Activated T-helper 2 cell treated with anti-CD3 and anti-CD28 coated beads, Interferon-gamma antibody, Interleukin-2, Interleukin-4, amounts not matched to agents 10 μg/mL and 5 μg/mL and 100 μg/mL, durations not matched to agents 14 hours and 24 hours and 36 hours (primary cell): ENCODE measurements at regions not wholly inside any gene's neighbourhood (a gene's known extent, or its start where the extent isn't known, plus 50 kb on each side); places are given as distances from the start of the nearest gene placed in this dataset.

Experiments
- DNase-seq: peaks from one replicate; pipeline ENCODE4 v3.0.0; 2021; ENCODE audit warnings: low spot score
- H3K27ac Mint-ChIP-seq: one replicate; pipeline ENCODE4 v1.8.0; 2021; ENCODE audit warnings: mixed read lengths
- H3K27me3 Mint-ChIP-seq: one replicate; pipeline ENCODE4 v1.8.0; 2021; ENCODE audit warnings: low read depth, mixed read lengths
- H3K36me3 Mint-ChIP-seq: one replicate; pipeline ENCODE4 v1.8.0; 2021; ENCODE audit warnings: low read depth, mixed read lengths
- H3K4me1 Mint-ChIP-seq: one replicate; pipeline ENCODE4 v1.8.0; 2021; ENCODE audit warnings: low read depth, mixed read lengths
- H3K4me3 Mint-ChIP-seq: one replicate; pipeline ENCODE4 v1.8.0; 2021; ENCODE audit warnings: low read depth, mild to moderate bottlenecking, moderate library complexity, mixed read lengths
- H3K9me3 Mint-ChIP-seq: one replicate; pipeline ENCODE4 v1.8.0; 2021; ENCODE audit warnings: mixed read lengths
- intact Hi-C: fragments of 100-400 bp; cut with micrococcal nuclease; formaldehyde crosslinking; loops from one replicate; pipeline ENCODE4 v1.15.1; 2023

DNA sequence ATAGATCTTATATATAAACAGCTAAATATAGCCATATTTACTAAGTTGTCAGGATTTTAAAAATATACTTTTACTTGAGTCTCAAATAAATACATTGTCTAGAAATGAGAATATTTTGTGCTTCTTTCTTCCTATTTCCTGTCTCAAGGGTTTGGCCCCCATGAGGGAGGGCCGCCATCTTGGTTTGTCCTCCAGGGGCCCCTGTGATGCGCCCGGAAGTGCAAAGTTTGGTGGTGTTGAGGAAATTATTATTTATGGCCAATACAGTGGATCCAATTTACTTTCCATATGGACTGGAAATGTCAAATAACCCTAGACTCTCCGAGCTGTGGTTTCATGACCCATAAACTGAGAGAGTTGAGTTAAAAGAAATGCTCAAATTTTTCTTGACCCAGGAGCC, 104.7 kb upstream of the OTOS start:
- intact Hi-C loops: no loop called here

DNA sequence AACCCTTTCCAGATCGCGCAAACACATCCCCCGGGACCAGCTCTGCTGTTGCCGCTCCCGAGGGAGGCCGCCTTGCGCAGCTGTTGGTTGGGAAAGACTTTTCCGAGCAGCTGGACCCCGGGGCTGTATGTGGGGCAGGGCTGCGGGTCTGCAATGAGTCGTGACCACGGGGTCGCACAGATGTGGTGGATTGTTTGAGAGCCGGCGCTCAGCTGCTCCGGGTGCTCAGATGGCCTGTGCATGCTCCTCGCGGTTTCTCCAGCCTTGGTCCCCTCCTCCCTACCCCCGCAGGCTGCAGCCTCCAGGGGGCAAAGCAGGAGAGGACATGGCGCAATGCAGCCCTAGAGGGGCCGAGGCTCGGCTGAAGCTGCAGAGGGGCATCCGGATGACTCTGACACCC, 105.2 kb upstream of the OTOS start:
- Mint-ChIP-seq H3K27ac (no peak overlapping the region), H3K4me3 (no peak overlapping the region), H3K9me3 (no peaks in the 10 kb centered on the region), H3K27me3 (peaks cover 2% of the 10 kb centered on the region), H3K4me1 (no peaks in the 10 kb centered on the region), H3K36me3 (no peaks in the 10 kb centered on the region)
- DNase-seq: no peak
- intact Hi-C loops: no loop called here

More for the DNA sequence above, 104.7 kb upstream of the OTOS start:
- H3K4me1 Mint-ChIP-seq: peaks cover 3% of the 10 kb centered on the region
- no peak for DNase-seq
- H3K36me3 Mint-ChIP-seq: no peaks in the 10 kb centered on the region
- peaks cover 2% of the 10 kb centered on the region for H3K27me3 Mint-ChIP-seq
- H3K27ac Mint-ChIP-seq: no peak overlapping the region
- H3K9me3 Mint-ChIP-seq: no peaks in the 10 kb centered on the region
- no peak overlapping the region for H3K4me3 Mint-ChIP-seq

DNA sequence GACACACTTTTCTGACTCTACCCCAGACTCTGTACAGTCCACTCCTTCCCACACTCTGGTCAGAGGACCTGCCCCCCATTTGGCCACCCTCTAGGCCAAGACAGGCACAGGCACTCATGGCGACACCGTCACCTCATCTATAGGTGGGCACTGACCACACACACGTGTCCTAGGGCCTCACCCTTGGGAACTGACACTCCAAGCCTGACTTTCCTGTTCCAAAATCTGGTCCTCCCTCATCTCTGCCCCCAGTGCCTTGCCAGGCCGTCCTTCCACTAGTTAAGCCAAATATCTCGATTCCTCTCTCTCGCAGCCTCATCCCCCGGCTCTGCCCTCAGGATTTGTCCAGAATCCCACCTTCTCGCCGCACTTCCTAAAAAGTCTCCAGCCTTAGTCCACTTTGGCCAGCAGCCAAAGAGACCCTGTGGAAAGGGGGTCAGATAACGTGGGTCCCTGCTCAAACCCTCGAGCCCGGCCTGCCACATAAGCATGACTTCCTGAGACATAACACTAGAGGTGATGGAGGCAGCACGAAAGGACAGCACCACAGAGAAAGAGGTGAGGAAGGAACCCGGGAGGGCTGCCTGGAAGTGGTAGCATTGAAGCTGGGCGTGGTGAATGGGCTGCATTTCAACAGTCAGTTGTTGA, 105.8 kb upstream of the OTOS start:
- peaks cover 2% of the 10 kb centered on the region for H3K27me3 Mint-ChIP-seq
- no peaks in the 10 kb centered on the region for H3K4me1 Mint-ChIP-seq
- no peaks in the 10 kb centered on the region for H3K36me3 Mint-ChIP-seq
- intact Hi-C loops: no loop called here
- no peak overlapping the region for H3K27ac Mint-ChIP-seq
- no peak for DNase-seq
- H3K4me3 Mint-ChIP-seq: no peak overlapping the region
- H3K9me3 Mint-ChIP-seq: no peaks in the 10 kb centered on the region

DNA sequence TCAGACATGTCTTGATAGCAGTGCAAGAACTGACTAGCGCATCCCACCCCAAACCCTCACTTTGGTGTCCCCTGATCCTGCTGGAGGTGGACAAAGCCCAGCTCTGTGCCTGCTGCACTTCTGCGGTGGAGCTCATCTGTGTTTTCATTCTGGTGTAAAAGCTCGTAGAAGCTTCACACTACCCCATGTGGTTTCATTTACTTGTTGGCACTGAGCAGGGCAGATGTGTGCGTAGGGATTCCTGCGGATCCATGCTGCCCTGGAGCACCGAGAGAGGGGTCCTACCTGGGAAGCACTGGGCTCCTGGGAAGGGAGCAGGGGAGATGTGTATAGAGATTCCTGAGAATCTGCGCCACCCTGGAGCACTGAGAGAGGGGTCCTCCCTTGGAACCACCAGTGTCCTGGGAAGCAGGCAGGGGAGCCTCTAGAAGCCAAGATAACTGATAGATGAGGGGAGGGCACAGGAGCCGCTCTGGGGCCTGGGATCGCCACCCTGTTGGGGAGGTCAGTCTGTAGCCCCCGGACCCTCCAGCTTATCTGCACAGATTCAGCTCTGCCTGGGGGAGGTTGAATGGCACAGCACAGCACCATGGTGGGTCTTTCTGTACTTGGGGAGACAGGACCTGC, 106.9 kb upstream of the OTOS start:
- Mint-ChIP-seq H3K27me3 (no peaks in the 10 kb centered on the region), H3K4me1 (no peaks in the 10 kb centered on the region), H3K4me3 (no peak overlapping the region), H3K36me3 (no peaks in the 10 kb centered on the region), H3K27ac (no peak overlapping the region), H3K9me3 (no peaks in the 10 kb centered on the region)
- DNase-seq: no peak
- intact Hi-C loops: no loop called here

DNA sequence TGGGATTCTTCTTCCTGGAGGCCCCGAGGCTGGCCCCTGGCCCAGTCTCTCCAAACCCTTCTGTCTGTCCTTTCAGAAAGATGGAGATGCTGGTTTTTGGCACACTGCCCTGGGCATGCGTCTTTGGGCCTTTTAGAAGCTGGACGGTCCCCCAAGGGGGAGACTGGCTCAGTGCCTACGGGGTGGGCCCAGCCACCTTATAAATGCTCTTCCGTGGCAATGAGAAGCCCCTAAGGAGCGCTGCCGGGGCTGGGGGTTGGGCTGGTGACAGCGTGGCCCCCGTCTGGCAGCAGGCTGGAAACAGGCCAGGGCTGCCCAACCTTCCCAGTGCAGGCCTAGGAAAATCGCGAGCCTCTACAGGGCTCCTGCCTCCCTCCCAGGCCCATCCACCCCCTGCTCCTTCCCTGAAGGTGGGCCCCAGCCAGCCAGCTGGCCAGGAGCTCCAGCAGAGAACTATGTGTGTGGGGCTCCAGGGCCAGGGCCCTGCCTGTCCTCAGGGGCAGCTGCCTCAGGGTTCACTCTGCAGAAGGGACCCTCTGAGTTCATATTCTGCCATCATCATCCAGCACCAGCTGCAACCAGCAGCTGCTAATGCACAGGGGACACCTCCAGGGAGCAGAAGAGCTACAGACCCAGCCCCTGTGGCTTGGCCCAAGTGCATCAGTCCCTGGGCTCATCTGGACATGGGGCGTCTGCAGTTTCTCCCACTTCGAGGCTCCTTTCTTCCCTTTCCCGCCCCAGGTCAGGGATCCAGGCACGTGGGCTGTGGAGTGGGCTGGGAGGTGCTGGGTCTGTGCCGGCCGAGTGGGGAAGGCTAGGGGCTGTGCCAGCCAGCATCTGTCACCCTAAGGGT, 107.6 kb upstream of the OTOS start:
- no peak for DNase-seq
- Mint-ChIP-seq H3K36me3 (no peaks in the 10 kb centered on the region), H3K27ac (no peak overlapping the region), H3K4me3 (no peak overlapping the region), H3K27me3 (no peaks in the 10 kb centered on the region), H3K9me3 (no peaks in the 10 kb centered on the region), H3K4me1 (no peaks in the 10 kb centered on the region)
- intact Hi-C loops: no loop called here

DNA sequence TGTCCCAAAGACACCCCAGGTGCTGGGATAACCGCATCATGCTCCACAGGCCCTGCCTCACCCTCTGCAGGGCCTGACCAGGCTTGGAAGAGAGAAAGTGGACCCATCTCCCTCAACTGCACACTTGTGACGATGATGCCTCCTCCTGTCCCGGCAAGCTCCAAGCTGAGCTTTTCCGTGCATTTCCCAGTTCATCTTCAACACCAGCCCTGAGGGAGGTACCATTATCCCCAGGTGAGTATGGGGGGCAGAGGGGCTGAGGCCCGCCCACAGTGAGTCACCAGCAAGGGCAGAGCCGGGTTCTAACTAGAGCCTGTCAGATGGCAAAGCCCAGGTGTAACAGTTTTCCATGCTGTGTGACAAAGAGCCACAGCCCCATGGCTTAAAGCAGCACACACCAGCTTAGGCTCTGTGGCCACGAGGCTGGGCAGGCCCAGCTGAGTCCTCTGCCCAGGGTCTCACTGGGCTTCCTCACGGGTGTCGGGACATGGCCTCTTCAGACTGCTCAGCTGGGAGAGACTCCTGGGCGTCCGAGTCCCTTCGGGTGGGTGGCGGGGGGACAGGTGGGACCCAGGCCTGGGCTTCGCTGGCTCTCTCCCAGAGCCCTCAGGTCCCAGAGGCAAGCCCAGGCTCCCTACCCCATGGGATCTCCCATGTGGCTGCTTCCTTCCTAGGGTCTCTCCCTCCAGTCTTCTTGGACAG, 108.4 kb upstream of the OTOS start:
- Mint-ChIP-seq H3K36me3 (no peaks in the 10 kb centered on the region), H3K9me3 (no peaks in the 10 kb centered on the region), H3K4me1 (no peaks in the 10 kb centered on the region), H3K4me3 (no peak overlapping the region), H3K27me3 (no peaks in the 10 kb centered on the region), H3K27ac (no peak overlapping the region)
- DNase-seq: no peak
- intact Hi-C loops: no loop called here

DNA sequence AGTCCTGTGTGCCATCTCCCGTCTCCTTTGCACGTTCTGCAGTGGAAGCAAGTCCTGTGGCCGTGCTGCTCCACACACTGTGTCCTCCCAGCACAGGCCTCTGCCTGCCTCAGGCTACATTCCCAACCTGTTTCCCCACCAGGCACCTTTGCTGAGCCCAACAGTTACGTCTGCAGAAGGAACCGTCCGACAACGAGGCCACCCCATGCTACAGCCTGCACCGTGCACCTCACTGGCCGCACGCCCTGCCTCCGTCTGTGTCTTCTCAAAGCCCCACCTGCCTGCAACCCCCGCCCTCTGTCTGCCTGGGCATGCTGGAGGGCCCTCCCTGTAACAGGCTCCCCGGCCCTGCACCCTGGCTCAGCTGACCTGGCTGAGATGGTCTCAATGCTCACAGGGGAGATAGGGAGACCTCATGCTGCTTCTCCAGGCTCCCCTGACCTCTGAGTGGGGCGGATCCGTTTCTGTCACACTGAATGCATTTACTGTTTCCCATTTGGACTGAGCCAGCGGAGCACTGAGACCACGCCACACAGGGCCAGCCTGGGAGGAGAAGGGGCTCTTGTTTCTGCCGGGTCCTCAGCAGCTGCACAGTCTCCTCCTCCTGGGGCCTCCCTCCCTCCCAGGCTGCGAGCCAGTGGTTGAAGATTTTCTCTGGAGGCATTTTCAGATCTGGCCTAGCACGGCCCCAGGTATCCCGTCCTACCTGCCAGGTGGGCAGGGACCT, 109.1 kb upstream of the OTOS start:
- Mint-ChIP-seq H3K27ac (no peak overlapping the region), H3K9me3 (no peaks in the 10 kb centered on the region), H3K36me3 (no peaks in the 10 kb centered on the region), H3K27me3 (no peaks in the 10 kb centered on the region), H3K4me3 (no peak overlapping the region), H3K4me1 (no peaks in the 10 kb centered on the region)
- no peak for DNase-seq
- intact Hi-C loops: no loop called here

DNA sequence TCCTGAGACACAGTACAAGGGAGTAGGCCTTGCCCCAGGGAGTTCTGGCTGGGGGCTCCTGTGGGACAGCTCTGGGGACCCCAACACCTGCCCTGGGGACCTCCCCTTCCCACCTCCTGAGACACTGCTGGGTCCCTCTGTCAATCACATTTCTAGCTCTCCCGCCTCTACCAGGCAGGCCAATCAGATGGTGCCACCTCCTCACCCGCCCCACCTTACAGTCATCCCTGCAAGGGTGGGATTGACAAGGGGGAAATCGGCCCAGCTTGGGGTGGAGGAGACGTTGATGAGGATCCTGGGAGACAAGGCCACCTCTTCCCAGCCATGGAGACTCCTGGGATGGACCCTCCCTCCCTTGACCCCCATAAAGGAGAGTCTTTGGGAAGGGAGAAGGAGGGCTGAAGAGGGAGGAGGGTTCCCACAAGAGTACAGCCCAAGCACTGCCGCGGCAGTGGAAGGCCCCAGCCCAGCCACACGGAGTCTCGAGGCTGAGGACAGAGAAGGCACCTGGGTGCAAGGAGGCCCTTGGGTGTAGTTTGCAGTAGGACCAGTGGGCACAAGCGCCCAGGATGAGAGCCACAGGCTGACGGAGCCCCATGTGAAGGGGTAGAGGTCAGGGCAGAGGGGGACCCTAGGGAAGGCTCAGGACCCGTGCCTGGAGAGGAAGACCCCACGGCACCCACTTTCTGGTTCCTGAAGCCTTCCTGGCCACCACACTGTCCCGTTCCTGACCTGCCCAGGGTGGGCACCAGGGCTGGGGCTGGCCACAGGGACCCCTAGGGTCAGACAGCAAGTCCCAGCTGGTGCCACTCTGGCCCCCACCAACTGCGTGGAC, 109.9 kb upstream of the OTOS start:
- H3K9me3 Mint-ChIP-seq: no peaks in the 10 kb centered on the region
- intact Hi-C loops: no loop called here
- no peaks in the 10 kb centered on the region for H3K36me3 Mint-ChIP-seq
- no peaks in the 10 kb centered on the region for H3K27me3 Mint-ChIP-seq
- no peak for DNase-seq
- H3K27ac Mint-ChIP-seq: no peak overlapping the region
- no peak overlapping the region for H3K4me3 Mint-ChIP-seq
- no peaks in the 10 kb centered on the region for H3K4me1 Mint-ChIP-seq

DNA sequence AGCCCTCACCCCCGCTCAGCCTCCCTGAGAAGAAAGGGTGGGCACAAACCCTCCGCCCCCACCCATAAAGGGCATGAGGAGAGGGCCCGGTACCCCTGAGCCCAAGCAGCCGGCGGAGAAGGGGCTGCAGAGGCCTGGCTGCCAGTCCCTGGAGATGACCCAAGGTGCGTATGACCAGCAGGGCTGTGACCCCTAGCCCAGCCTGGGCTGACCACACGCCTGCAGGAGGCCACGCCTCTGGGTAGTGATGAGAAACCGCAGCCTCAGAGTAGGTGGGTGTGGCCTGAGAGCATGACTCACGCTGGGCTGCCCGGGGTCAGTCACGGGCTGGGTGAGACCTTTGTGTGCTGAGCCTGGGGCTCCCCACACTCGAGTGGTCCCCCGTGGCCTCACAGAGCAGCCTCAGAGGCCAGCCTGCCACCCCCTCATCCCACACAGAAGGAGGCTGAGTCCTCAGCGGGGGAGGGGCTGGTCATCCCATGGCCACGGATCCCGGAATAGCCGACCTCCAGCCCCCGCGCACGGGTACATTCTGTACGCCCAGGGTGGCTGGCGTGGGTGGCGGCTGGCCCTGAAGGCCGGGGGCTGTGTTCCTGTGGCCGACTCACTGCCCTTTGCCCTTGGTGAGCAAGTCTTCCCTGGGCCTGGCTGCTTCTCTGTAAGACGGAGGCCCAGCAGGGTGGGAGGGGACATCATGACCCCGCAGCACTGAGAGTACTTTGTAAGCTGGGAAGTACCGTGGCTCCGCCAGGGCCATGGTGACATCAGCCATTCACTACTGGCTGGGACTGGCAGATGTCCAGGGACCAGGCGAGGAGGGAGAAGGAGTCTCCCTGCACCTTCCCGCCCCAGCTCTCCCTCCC, 110.8 kb upstream of the OTOS start:
- DNase-seq: no peak
- Mint-ChIP-seq H3K9me3 (no peaks in the 10 kb centered on the region), H3K27ac (no peak overlapping the region), H3K4me3 (no peak overlapping the region), H3K4me1 (no peaks in the 10 kb centered on the region), H3K27me3 (no peaks in the 10 kb centered on the region), H3K36me3 (no peaks in the 10 kb centered on the region)
- intact Hi-C loops: no loop called here

DNA sequence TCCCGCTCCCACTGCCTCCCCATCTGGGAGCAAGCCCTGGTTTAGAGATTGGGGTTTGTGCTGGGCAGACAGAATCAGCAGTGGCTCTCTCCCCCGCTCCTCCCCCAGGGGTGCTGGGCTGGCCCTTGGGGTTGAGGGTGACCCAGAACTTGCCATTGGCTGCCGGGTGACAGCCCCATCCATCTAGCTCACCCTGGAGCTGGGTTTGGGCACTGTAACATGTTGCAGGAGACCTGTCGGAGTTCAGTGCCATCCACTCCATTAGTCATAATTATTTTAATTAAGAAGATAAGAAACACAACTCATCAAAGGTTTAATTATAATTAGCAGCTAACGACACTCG, 111.4 kb upstream of the OTOS start:
- no peaks in the 10 kb centered on the region for H3K27me3 Mint-ChIP-seq
- DNase-seq: no peak
- H3K9me3 Mint-ChIP-seq: no peaks in the 10 kb centered on the region
- no peaks in the 10 kb centered on the region for H3K36me3 Mint-ChIP-seq
- intact Hi-C loops: no loop called here
- no peak overlapping the region for H3K4me3 Mint-ChIP-seq
- H3K4me1 Mint-ChIP-seq: no peaks in the 10 kb centered on the region
- H3K27ac Mint-ChIP-seq: no peak overlapping the region

DNA sequence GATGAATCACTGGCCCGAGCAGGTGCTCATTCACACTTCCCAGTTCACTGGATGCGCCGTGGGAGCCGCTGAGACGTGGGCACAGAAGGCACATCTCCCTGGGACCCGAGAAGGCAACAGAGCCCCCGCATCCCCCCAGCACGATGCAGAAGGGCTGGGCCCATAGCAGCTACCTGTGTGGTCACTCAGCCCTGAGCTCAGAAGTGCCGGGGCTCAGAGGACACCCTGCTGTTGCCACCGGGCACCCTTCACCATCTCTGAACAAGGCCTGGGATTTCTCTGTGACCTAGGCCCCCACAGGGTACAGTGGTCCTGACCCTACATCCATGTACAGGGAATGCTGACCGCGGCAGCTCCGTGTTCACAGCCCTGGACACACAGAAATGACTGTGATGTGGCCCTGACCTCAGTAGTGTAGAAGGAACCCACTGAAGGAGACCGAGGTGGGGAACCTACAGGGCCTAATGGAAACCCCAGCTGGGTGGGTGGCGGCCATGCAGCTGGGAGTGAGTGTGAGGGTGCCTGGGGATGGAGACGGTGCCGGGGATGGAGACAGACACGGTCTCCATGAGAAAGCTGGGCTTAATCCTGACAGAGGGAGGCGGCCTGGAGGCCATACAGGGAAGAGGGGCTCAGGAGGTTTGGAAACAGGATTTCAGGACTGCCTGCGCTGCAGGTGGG, 111.9 kb upstream of the OTOS start:
- intact Hi-C loops: no loop called here
- H3K4me1 Mint-ChIP-seq: no peaks in the 10 kb centered on the region
- no peaks in the 10 kb centered on the region for H3K27me3 Mint-ChIP-seq
- no peak overlapping the region for H3K4me3 Mint-ChIP-seq
- no peaks in the 10 kb centered on the region for H3K36me3 Mint-ChIP-seq
- no peak for DNase-seq
- no peaks in the 10 kb centered on the region for H3K9me3 Mint-ChIP-seq
- no peak overlapping the region for H3K27ac Mint-ChIP-seq
